Activated CD8-positive, alpha-beta memory T cell treated with anti-CD3 and anti-CD28 coated beads for 36 hours (primary cell): ENCODE measurements at regions not wholly inside any gene's neighbourhood (a gene's known extent, or its start where the extent isn't known, plus 50 kb on each side); places are given as distances from the start of the nearest gene placed in this dataset.
"Not testable (repeated sequence)": the region's sequence is repeated elsewhere in the genome, so short reads cannot be mapped to it uniquely, and the experiment has no call there.

Experiments
- CTCF ChIA-PET: fragments of 350-600 bp; sonication (Branson Sonifier 250); formaldehyde crosslinking; loops from one replicate; lab custom pipeline; 2021; ENCODE audit warnings: antibody characterized with exemption; lab: Charles Lee
- POLR2A ChIA-PET: fragments of 350-600 bp; sonication (Branson Sonifier 250); formaldehyde crosslinking; loops from one replicate; lab custom pipeline; 2021; ENCODE audit warnings: antibody characterized with exemption; lab: Charles Lee

DNA sequence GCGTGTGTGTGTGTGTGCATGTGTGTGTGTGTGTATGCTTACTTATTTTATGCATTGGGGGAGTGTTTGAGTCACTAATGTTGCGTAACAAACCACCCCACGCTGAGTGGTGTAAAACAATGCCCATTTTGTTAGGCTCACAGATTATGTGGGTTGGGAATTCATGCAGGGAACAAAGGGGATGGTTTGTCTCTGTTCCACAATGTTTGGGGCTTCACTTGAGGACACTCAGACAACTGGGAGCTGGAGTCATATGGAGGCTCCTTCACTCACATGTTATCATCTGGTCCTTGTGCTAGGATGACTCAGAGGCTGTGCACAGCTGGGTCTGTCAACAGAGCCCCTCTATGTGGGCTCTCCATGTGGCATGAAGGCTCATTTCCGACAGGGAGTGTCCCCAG is 51.3 kb upstream of the LARGE1 start:
- CTCF ChIA-PET: no interaction called here
- POLR2A ChIA-PET: no interaction called here

DNA sequence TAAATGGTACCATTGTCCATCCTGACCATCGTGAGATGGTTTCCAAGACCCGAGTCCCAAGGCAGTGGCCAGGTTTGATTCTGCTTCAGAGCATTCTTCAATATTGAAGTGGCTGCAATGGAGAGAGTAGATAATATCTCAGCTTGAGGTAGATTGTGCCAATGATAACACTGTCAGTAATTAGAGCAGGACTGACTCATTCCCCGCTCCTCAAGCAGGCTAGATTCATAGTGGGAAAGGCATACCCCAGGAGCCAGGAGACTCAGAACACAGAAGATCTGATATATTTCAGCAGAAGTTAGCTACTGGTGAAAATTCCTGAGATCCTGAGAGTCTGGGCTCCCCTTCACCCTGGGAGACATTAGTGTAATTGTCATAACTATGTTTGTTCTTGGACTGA is 55.6 kb upstream of the LARGE1 start:
- POLR2A ChIA-PET: no interaction called here
- CTCF ChIA-PET: no interaction called here

DNA sequence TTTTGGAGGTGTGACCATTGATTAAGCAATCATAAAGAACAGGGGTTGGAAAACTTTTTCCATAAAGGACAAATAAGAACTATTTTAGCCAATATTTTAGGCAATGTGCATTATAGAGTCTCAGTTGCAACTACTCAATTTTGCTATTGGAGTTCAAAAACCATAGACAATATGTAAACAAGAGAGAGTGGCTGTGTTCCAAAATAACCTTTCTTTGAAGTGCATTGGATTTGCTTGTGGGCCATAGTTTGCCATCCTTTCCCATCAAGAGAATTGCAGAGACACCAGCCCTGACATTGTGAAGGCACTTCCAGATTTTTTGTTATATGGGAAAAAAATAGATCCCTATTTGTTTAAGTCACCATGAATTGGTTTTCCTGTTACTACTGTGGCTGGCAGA is 63.3 kb upstream of the LARGE1 start:
- ChIA-PET POLR2A (no interaction called here), CTCF (no interaction called here)

DNA sequence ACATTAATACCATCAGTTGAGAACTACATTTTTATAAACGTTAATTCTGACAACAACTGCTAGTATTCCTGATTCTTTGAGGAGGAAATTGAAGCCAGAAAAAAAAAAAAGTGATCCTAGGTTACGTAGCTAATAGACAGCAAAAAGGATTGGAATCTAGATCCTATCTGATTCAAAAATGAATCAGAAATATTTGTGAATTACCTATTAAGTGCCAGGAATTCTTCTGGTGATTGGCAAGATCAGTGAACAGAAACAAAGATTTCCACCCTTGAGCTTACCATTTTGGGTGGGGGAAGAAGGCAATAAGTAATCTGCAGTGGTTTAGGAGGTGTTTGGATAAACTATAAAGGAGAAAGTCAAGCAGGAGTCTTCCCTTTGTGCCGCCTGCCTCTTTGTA is 63.9 kb upstream of the LARGE1 start:
- CTCF ChIA-PET: no interaction called here
- POLR2A ChIA-PET: no interaction called here

DNA sequence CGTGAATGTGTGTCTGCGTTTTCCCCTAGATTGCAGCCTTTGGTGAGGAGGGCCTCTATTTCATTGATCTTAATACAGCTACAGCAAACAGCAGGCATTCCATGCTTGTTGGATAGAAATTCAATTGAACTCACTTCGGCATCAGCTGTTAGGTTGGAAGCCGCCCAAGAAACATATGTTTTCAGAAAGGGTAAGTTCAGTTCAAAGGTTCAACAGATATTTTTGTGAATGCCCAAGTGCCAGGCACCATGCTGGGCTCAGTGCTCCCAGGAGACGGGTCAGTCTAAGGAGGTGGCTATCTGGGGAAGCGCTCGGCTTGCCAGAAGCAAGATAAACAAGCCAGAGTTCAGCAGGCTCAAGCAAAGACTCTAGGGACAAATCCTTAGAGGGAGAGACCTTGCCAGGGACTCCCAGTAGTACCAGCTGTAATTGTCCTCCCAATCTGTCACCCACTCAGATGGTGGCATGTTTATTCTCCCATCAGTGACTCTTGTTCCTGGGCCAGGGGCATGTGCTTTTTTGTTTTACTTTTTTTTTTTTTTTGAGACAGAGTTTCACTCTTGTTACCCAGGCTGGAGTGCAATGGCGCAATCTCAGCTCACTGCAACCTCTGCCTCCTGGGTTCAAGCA is 64.5 kb upstream of the LARGE1 start:
- POLR2A ChIA-PET: no interaction called here
- CTCF ChIA-PET: no interaction called here

DNA sequence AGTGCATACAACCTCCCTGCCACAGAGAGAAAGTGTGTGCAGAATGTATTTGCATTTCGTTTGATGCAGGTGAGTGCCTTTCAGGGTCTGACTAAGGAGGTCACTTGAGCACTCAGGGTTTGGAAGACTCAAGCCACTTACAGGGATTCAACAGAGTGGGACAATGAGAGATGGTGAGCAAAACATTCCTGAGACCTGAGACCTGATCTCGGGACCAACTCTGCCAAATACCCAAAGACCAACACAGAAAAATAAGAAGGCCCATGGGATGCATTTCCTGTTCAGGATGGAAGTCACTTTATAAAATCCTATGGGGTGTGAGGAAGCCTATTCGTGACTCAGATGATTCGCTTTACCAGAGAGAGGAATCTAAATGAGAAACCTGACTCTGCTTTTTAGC is 65.2 kb upstream of the LARGE1 start:
- ChIA-PET CTCF (no interaction called here), POLR2A (no interaction called here)

DNA sequence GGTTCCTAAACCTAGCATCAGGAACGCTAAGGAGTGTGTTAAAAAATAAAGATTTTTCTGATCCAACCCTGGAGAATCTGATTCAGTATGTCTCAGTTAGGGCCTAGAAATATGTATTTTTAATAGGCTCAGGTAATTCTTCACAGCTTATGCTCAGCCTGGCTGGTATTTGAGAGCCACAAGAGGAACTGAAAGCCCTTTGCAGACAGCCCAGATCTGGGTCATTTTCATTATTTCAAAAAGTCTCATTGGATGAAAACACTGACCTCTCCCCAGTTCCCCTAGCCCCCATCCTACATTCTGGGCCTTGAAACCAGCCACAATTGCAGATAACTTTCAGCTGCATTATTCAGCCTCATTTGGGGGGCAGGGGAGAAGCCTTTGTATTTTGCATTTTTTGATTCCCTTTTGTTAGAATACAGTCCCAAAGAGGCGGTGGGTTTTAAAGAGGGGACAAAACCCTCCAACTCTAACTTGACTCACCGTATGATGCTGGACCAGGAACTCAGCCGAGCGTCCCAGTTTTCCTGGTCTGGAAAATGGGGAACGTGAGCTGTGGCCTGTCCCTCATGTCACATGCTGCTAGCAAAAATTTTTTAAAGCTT is 66.0 kb upstream of the LARGE1 start:
- CTCF ChIA-PET: interaction anchor here (0.6 kb wide), 1 partner anchor 10 kb away, joined by 3 read pairs; no protein-coding TSS in a partner anchor
- POLR2A ChIA-PET: no interaction called here

DNA sequence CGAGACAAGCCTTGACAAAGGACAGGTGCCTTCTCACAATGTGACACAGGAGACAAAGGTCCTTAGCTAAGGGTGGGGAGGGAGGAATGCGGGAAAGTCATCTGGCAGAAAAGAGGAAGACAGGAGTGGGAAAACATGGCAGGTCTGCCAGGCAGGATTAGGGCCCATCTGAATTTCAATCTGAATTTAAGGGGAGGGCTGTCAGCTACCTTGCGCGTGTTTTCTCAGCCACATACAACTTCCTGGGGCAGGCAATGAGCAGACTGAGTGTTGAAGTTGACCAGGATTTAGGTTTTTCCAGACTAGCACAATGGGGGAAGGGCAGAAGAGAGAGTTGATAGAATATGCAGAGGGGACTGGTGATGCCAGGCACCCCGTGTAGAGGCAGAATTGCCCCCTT is 66.7 kb upstream of the LARGE1 start:
- ChIA-PET POLR2A (no interaction called here), CTCF (no interaction called here)

DNA sequence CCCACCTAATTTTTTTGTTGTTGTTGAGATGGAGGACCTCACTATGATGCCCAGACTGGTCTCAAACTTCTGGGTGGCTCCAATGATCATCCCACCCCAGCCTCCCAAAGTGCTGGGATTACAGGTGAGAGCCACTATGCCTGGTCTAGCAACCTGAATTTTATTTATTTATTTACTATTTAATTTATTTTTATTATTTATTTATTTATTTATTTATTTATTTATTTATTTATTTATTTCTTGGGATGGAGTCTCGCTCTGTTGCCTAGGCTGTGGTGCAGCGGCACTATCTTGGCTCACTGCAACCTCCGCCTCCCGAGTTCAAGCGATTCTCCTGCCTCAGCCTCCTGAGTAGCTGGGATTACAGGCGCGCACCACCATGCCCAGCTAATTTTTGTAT is 69.0 kb upstream of the LARGE1 start:
- CTCF ChIA-PET, POLR2A ChIA-PET: not testable (repeated sequence)

DNA sequence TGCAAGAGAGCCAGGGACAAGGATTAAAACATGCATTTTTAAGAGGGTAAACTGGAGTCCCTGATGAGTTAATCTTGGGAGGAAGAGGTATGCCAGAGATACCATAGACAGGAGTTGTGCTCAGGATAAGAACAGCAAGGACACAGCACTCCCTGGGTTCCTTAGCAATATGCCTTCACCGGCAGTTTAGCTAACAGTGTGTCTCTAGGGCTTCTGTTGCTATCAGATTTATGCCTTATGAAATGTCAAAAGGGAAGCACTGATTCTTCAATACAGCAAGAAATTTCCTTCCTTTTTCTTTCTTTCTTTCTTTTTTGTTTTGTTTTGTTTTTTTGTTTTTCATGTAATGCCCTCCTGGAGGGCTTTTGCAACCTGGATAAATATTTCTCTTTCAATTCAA is 71.3 kb upstream of the LARGE1 start:
- CTCF ChIA-PET: no interaction called here
- POLR2A ChIA-PET: no interaction called here

DNA sequence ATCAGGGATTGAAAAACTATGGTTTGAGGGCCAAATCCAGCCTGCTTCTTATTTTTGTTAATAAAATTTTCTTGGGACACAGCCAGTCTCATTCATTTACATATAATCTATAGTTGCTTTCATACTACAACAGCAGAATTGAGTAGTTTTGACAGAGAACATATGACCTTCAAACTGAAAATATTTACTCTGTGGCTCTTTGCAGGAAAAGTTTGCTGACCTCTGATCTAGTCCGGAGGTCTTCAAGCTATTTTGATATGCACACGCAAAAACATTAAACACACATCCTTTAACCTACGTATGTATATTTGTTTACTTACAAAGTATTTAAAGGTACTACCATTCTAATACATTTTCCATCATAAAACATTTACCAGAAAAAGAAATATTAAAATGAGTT is 76.5 kb upstream of the LARGE1 start:
- CTCF ChIA-PET: no interaction called here
- POLR2A ChIA-PET: no interaction called here

DNA sequence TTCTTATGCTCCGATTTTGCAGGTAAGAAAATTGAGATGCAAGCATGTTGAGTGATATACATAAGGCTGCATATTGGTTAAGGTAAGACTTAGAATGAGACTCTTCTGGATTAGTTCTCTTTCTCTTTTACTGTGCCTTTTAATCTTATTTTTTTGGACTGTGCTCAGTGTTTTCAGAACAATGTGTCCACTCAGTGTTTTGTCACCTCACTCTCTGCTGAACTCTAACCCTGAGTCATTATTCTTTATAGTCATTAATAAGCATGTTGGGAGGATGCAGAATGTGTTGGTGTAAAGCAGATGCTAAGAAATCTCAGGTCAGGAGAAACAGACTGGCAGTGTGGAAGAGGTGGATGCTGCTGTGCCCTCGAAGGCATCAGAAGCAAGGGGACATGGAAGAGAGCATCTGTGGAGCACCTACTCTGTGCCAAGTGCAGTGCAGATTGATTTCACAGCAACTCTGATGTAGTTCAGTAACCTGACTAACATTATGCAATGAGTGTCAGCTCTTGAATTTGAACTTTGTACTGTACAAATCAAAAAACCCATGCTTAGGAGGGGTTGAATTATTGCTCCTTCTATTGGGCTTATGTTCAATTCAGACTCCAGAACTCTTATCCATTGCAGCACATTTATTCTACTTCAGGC is 80.7 kb upstream of the LARGE1 start:
- ChIA-PET POLR2A (no interaction called here), CTCF (no interaction called here)

DNA sequence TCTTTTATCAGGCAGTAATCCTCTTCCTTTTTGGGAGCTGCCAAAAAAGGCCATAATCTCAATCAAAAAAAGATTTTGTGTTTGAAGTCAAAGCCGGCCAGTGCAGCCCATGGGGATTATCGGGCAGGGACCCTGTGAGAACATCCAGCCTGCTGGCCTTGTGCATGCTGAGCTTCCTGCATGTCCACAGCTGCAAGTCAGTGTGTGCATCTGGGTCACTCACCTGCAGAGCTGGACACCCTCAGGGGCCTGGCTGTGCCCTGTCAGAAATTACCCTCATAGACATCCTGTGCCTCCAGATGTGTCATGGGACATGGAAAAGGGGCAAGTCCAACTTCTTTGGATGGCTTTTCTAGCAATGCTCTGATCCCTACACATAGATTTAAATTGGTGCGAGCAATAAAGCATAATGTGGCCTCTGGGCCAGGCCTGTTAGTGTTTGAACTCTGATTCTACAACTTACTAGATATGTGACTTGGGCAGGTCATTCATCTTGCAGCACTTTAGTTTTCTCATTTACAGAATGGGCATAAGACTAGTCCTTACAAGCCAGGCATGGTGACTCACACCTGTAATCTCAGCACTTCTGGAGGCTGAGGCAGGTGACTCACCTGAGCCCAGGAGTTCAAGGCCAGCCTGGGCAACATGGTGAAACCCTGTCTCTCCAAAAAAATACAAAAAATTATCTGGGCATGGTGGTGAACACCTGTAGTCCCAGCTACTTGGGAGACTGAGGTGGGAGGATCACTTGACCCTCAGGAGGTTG is 81.6 kb upstream of the LARGE1 start:
- POLR2A ChIA-PET: no interaction called here
- CTCF ChIA-PET: no interaction called here

DNA sequence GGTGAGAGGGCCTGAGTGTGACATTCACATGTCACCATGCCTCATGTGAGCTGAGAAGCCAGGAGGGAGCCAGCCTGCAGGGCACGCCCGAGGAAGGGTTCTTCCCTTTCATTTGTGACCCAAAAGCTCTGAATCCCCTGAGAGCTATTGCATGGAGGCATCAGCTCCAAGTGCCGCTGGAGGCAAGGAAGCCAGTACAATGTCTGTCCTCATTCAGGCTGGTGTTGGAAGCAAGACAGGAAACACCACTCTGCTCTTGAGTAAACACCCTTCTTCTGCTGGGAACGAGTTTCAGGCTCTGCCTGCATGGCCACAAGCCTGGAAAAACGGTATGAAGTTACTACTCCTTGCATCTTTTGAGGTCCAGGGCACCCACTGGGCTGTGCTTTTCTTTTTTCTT is 83.8 kb upstream of the LARGE1 start:
- ChIA-PET CTCF (no interaction called here), POLR2A (no interaction called here)

DNA sequence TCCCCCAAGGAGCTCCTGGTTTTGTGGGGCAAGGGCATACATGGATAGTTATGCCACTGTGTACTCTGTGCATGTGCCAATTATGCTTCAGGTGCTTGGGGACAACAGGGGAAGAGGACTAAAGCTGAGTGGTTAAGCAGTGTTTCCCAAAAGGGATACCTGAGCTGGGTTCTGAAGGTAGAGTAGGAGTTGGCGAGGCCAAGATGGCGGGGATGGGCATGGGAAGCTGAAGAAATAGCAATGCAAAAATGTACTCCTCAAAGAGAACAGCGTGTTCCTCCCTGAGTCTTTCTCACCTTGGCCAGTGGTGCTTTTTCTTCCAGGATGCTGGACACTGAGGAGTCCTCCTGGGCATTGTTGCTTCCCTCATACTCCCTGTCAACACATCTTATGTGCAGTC is 90.0 kb upstream of the LARGE1 start:
- CTCF ChIA-PET: no interaction called here

DNA sequence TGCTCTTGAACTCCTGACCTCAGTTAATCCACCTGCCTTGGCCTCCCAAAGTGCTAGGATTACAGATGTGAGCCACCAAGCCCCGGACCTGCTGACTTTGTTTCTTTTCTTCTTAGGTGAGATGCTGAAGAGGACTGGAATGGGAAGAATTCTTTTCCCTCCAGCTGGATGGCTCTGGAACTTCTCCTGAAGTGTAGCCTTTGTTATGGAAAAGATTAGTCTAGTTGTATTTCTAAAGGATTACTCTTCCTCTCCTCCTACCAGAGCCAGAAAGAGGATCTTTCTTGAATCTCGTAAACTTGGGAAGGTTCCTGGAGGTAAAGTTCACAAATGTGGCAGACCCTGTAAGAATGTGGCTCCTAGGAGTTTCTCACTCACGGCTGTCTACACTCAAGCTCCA is 95.4 kb upstream of the LARGE1 start:
- POLR2A ChIA-PET: no interaction called here
- CTCF ChIA-PET: no interaction called here

More for the DNA sequence above, 90.0 kb upstream of the LARGE1 start:
- POLR2A ChIA-PET: no interaction called here

DNA sequence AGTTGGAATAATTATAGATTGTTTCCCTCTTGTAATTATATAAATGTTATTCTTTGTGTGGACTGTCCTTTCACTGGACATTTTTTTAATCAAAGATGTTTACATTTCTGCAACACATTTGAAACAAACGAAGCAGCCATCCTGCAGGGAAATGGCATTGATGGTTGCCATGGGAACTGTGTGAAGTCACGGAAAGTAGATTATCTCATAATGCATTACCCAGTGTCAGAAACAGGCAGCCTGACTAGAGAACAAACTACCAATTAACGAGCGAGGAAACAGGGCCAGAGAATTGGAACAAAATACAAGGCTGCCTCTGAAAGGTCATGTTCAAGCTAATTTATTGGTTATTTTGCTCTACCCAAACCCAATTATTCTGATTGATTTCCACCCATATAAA is 96.9 kb upstream of the LARGE1 start:
- ChIA-PET POLR2A (no interaction called here), CTCF (interaction anchor here (0.7 kb wide), 1 partner anchor 13 kb away, joined by 3 read pairs; no protein-coding TSS in a partner anchor)

DNA sequence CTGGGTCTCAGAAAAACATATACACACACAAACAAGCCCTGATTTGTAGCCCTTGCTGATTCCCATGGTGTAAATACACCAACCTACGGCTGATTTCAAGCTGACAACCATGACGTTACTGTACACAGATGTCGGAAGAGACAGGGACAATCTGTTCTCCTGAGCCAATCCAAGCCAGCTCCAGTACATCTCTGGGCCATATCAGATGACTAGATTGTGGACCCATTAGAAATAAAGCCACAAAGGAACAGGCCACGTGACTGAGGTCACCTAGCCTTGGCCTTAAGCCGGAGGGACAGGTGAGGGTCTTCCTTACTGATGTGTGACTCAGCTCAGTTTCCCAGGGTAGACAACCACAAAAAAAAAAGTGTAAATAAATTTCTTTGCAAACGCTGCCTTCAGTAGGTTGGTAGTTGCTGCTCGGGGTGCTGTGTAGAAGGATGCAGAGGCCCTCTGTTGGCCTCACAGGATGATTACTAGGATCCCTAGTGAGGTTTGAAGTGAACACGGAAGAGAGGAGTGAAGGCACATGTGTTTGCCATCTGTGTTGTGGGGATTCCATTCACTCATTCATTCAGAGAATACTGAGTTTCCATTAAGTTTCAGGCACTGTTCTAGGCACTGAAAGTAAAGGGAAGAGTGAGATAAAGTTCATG is 99.0 kb upstream of the LARGE1 start:
- CTCF ChIA-PET: no interaction called here
- POLR2A ChIA-PET: no interaction called here

DNA sequence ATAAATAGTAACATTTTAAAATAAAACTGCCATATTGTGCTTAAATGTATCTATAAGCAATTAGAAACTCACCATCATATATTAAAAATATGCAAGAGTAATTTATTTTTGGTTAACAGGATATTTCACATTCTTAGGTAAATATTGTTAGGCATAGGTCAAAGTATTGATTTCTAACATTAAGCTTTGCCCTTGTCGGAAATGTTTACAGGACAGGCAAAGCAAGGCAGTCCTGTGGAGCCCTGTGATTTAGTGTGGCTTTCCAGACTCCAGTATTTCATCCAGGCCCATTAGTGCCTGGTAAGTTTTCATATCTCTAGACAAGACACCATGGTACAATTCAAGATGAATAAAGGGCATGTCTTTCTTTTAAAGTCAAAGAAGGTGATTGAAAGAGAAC is 114.9 kb upstream of the LARGE1 start:
- POLR2A ChIA-PET: no interaction called here
- CTCF ChIA-PET: no interaction called here

DNA sequence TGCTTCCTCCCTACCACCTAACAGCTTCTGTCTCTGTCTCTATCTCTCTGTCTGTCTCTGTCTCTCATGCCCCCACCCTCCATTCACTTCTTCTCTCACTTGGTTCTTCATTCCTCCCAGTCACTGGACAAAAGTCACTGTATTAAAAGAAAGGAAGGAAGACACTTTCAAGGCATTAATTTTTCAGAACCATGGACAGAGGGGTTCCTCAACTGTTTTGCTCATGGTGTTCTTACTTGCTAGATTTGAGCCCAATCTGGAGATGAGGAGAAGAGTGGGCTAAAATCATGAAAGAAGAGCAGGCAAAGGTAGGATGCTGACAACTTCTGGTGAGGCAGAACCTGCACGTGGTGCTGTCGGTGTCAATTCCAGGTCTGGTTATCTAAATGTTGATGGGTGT is 116.7 kb upstream of the LARGE1 start:
- CTCF ChIA-PET: no interaction called here
- POLR2A ChIA-PET: no interaction called here
